ENCODE measurements at regions not wholly inside any gene's neighbourhood (a gene's known extent, or its start where the extent isn't known, plus 50 kb on each side); places are given as distances from the start of the nearest gene placed in this dataset.

GRCh38 chr13:97866751-97867150, 86.7 kb upstream of the IPO5 start:
- H2BK5ac ChIP-seq (ENCODE audit: low read depth, low read length) = no peak overlapping the region
- H3K27me3 ChIP-seq (replicated peaks in 1 of 4; ENCODE audit: control insufficient read depth in 3 of 4, extremely low read depth in 1 of 4, insufficient read depth in 3 of 4, low read length in 3 of 4) = no peaks in the 10 kb centered on the region
- no peak overlapping the region for H3K4me3 ChIP-seq (ENCODE audit: extremely low read depth in 1 of 4, insufficient read depth in 2 of 4, low read depth in 3 of 4, low read length in 4 of 4)
- H3K23me2 ChIP-seq (ENCODE audit: low read depth, low read length) = no peaks in the 10 kb centered on the region
- H2BK12ac ChIP-seq (ENCODE audit: low read depth, low read length) = no peak overlapping the region
- H4K20me1 ChIP-seq (replicated peaks in 1 of 2; ENCODE audit: control insufficient read depth in 1 of 2, insufficient read depth in 2 of 2, low read length in 2 of 2) = no peaks in the 10 kb centered on the region
- H3K56ac ChIP-seq (replicated peaks; ENCODE audit: insufficient read length, low read depth, low read length) = no peak overlapping the region
- no peak overlapping the region for H2AK5ac ChIP-seq (ENCODE audit: low read depth, low read length)
- H2AFZ ChIP-seq (ENCODE audit: low read length) = no peak overlapping the region
- no peaks in the 10 kb centered on the region for H3K79me2 ChIP-seq (ENCODE audit: control insufficient read depth in 1 of 2, insufficient read depth in 2 of 2, low read length in 2 of 2)
- H4K8ac ChIP-seq (ENCODE audit: extremely low read depth, insufficient read depth, low read length) = no peak overlapping the region
- H3K18ac ChIP-seq (ENCODE audit: extremely low read depth, low read length) = no peak overlapping the region
- H3K4me1 ChIP-seq (replicated peaks in 1 of 4; ENCODE audit: control insufficient read depth in 3 of 4, insufficient read depth in 4 of 4, low read length in 3 of 4) = no peaks in the 10 kb centered on the region
- no peak overlapping the region for H2BK20ac ChIP-seq (ENCODE audit: low read length)
- 77% methylated on average over 3 of the region's 3 CpGs; no CpG with 5 or more reads in 1 of the 2 experiments for WGBS, 2 experiments (ENCODE audit: extremely low coverage in 1 of 2, insufficient coverage in 1 of 2, insufficient read length in 1 of 2, insufficient replicate concordance in 2 of 2, low coverage in 1 of 2, low lambda C conversion rate in 2 of 2, missing lambda C conversion rate in 1 of 2)
- no peak overlapping the region for H4K91ac ChIP-seq (replicated peaks; ENCODE audit: insufficient read length, low read length)
- FAIRE-seq = no peak
- H3K4me2 ChIP-seq (ENCODE audit: insufficient read depth in 1 of 2, low read depth in 2 of 2, low read length in 2 of 2) = no peak overlapping the region
- no peaks in the 10 kb centered on the region for H3K36me3 ChIP-seq (ENCODE audit: control insufficient read depth in 2 of 4, insufficient read depth in 4 of 4, low read length in 3 of 4)
- no peaks in the 10 kb centered on the region for H3K79me1 ChIP-seq (ENCODE audit: low read depth, low read length)
- peak in 1 of 2 experiments; percentile 8 for DNase-seq (ENCODE audit: low read depth in 1 of 2, low spot score in 2 of 2)
- H3K9ac ChIP-seq (replicated peaks in 1 of 4; ENCODE audit: extremely low read depth in 1 of 4, low read depth in 3 of 4, low read length in 3 of 4) = no peak overlapping the region
- CTCF ChIA-PET (ENCODE audit: partially characterized antibody) = interaction anchor here (1.0 to 2.2 kb wide), 4 partner anchors 10 to 45 kb away, joined by 3 to 14 read pairs (median 4); no protein-coding TSS in a partner anchor
- no peak overlapping the region for H3K27ac ChIP-seq (ENCODE audit: low read depth, low read length)
- no peaks in the 10 kb centered on the region for H3K9me3 ChIP-seq (ENCODE audit: insufficient read depth in 2 of 2, low read depth in 1 of 2, low read length in 1 of 2)
- H2BK120ac ChIP-seq (replicated peaks; ENCODE audit: low read depth, low read length) = no peak overlapping the region
- no peak overlapping the region for H4K5ac ChIP-seq (ENCODE audit: insufficient read length, low read depth, low read length)
- H2BK15ac ChIP-seq (ENCODE audit: low read length) = no peak overlapping the region
- no peak overlapping the region for H3K4ac ChIP-seq (replicated peaks; ENCODE audit: insufficient read length, low read depth, low read length)
- POLR2A ChIA-PET (ENCODE audit: partially characterized antibody) = no interaction called here
- H3K23ac ChIP-seq (ENCODE audit: insufficient read length) = no peak overlapping the region
- no peak overlapping the region for H3K14ac ChIP-seq (ENCODE audit: insufficient read length)
- TF ChIP-seq POLR2AphosphoS5 (IDR thresholded peaks at IDR 0.05; ENCODE audit: low read depth, low read length) (no peak), ATF3 (IDR thresholded peaks at IDR 0.05; ENCODE audit: insufficient read depth, low read depth, low read length) (no peak), SUZ12 (IDR thresholded peaks at IDR 0.05; ENCODE audit: low read length) (no peak), PHF8 (conservative IDR thresholded peaks at IDR 0.05; ENCODE audit: low read depth, low read length) (no peak), SAP30 (IDR thresholded peaks at IDR 0.05; ENCODE audit: insufficient read depth, insufficient replicate concordance, low read length) (no peak), GABPA (IDR thresholded peaks at IDR 0.05; ENCODE audit: borderline replicate concordance, insufficient read depth, low read length) (no peak), MAFK (IDR thresholded peaks at IDR 0.05; ENCODE audit: low read depth, low read length) (no peak), POLR2A (IDR thresholded peaks at IDR 0.05; ENCODE audit: control extremely low read depth in 1 of 2, low read depth in 2 of 2, low read length in 2 of 2) (no peak), EGR1 (IDR thresholded peaks at IDR 0.05; ENCODE audit: borderline replicate concordance, low read depth, low read length) (no peak), KDM5A (IDR thresholded peaks at IDR 0.05; ENCODE audit: low read length) (no peak), SIN3A (conservative IDR thresholded peaks at IDR 0.05 in 1 of 2, IDR thresholded peaks at IDR 0.05 in 1 of 2; ENCODE audit: low read depth in 1 of 2, low read length in 2 of 2) (no peak), GTF2F1 (IDR thresholded peaks at IDR 0.05; ENCODE audit: borderline replicate concordance, low read depth, low read length) (no peak), YY1 (IDR thresholded peaks at IDR 0.05; ENCODE audit: low read depth, low read length) (no peak), SP1 (IDR thresholded peaks at IDR 0.05; ENCODE audit: low read depth, low read length) (no peak), CHD2 (IDR thresholded peaks at IDR 0.05; ENCODE audit: low read length) (no peak), SP4 (IDR thresholded peaks at IDR 0.05; ENCODE audit: low read length) (no peak)
